ENCODE measurements at regions not wholly inside any gene's neighbourhood (a gene's known extent, or its start where the extent isn't known, plus 50 kb on each side); places are given as distances from the start of the nearest gene placed in this dataset.
A peak's percentile ranks its signal among the peaks of the same experiment; 100 is the strongest.

DNA sequence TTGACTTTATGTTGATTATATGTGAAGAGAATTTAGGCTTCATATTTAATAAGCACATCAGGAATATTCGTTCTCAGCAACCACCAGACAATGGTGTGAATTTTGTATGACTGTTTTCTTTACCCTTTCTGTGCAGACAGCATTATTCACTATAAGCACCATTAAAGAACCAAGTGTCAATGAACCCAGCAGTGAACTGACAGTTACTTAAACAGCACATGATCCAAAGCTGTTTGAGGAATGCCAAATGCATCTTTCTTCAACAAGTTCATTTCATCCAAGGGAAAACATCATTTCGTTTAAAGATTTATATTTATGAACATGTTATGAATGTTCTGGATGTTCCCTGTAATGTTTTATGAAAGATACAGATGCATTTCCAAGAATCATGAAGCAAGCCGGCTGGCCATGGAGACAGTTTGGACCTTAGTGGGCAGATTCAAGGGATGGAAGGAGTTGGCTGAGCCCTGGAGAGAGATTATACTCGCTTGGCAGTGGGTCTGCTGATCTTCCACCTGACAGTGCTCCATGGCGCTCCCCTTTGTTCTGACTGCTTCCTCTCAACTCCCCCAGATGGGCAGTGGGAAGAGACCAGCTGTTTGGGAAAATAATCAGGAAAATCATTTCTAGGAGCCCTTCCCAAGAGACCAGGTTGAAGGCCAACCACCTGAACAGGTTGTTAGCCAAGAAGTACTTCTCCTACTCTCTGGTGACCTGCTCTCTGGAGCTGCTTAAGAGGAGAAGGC is 326.0 kb upstream of the RSPO3 start:
- H3K4me3 ChIP-seq (ENCODE audit: low read depth, low read length), result no peak overlapping the region
- TF ChIP-seq, protein P1, sequence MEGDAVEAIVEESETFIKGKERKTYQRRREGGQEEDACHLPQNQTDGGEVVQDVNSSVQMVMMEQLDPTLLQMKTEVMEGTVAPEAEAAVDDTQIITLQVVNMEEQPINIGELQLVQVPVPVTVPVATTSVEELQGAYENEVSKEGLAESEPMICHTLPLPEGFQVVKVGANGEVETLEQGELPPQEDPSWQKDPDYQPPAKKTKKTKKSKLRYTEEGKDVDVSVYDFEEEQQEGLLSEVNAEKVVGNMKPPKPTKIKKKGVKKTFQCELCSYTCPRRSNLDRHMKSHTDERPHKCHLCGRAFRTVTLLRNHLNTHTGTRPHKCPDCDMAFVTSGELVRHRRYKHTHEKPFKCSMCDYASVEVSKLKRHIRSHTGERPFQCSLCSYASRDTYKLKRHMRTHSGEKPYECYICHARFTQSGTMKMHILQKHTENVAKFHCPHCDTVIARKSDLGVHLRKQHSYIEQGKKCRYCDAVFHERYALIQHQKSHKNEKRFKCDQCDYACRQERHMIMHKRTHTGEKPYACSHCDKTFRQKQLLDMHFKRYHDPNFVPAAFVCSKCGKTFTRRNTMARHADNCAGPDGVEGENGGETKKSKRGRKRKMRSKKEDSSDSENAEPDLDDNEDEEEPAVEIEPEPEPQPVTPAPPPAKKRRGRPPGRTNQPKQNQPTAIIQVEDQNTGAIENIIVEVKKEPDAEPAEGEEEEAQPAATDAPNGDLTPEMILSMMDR (IDR thresholded peaks at IDR 0.05; ENCODE audit: low read depth, low read length), result no peak

GRCh38 chr6:126795161-126795560 is 323.3 kb upstream of the RSPO3 start:
- no peak overlapping the region for H3K4me3 ChIP-seq (ENCODE audit: low read depth, low read length)
- TF ChIP-seq, protein P1 (IDR thresholded peaks at IDR 0.05; ENCODE audit: low read depth, low read length), result no peak

DNA sequence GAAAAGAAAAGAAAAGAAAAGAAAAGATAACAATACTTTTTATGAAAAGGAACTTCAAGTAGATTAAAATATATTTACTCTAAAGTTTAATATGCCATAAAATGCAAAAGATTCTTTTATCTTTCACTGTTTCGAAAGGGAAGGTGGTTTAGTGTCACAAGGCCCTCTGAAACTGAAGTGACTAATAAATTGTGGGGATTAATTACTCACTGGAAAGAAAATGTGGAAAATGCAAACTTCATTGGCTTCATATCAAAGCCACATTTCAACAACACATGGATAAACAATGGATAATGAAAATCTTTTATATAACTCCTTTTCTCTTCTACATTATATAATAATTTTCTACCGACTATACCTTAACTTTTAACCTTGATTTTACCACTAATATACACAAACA is 320.5 kb upstream of the RSPO3 start:
- TF ChIP-seq, protein P1 (IDR thresholded peaks at IDR 0.05; ENCODE audit: low read depth, low read length), result no peak
- H3K4me3 ChIP-seq (ENCODE audit: low read depth, low read length), result no peak overlapping the region

DNA sequence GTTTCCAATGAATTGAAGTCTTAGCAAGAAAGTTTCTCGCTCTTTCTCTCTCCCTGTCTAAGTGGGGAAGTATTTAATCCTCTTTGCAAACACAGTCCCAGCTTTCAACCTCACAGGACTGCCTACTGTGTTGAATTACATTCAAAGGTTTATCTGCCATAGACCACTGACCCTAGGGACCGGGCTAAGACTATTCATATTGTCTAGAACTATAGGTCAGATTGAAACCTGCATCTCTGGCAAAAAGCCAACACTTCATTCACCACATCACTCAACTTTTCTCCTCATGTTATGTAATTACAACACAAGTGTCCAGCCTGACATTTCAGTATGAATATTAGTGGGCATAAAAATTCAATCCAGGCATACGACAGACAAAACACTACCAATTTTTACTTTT is 314.7 kb upstream of the RSPO3 start:
- TF ChIP-seq, protein P1 (IDR thresholded peaks at IDR 0.05; ENCODE audit: low read depth, low read length), result no peak
- no peak overlapping the region for H3K4me3 ChIP-seq (ENCODE audit: low read depth, low read length)

DNA sequence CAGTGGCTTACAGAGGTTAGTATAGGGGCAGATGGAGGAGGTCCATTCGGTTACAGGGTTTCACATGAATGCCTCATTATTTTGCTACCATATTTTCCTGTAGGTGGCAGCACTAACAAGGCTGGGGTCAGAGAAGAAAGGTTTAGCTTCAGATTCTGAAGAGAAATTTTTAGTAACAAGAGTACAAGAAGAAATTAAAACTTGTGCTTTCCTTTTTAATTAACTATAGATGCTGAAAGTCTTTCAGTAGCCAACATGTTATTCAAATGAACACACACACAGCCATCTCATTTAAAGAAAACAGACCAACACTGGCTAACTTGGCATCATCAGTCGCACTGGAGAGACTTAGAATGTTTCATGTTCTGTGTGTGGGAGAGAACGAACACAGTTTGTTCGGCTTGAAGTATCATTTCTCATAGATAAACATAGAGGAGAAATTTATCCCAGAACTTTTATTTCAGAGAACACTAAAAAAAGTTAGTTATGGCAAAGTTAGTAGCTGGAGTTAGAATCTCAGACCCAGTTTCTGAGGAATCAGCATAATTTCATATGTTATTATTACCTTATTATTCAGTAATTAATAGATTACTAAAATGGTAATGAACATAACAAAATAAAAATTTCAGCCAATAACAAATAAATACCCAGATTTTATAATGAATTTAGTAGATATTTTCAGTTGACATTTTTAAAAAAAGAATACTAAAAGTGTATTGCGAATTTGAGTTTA is 314.0 kb upstream of the RSPO3 start:
- no peak overlapping the region for H3K4me3 ChIP-seq (ENCODE audit: low read depth, low read length)
- TF ChIP-seq, protein P1 (IDR thresholded peaks at IDR 0.05; ENCODE audit: low read depth, low read length), result peak; percentile 43; the same call in 1 of the 2 replicates

DNA sequence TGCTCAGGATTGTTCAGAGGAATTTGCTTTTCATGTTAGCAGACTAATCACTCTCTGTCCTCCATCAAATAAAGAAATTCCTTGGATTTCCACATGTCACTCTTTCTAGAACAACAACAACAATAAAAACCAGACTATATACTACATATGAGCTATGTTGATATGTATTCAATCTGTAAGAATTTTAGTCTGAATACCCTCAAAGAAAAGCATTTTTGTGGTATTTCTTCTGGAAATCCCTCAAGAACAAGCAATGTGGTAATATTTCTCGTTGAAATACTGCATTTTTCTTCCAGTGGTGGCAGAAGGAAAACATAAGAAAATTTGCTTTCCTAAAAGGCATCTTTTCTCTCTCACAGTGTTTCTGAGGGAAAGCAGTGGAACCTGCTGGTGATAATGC is 312.6 kb upstream of the RSPO3 start:
- TF ChIP-seq, protein P1 (IDR thresholded peaks at IDR 0.05; ENCODE audit: low read depth, low read length), result no peak
- no peak overlapping the region for H3K4me3 ChIP-seq (ENCODE audit: low read depth, low read length)

- TF ChIP-seq, protein P1 (IDR thresholded peaks at IDR 0.05; ENCODE audit: low read depth, low read length), result no peak
- H3K4me3 ChIP-seq (ENCODE audit: low read depth, low read length), result no peak overlapping the region
Observed at GRCh38 chr6:126807876-126808275, 310.6 kb upstream of the RSPO3 start.
